ENCODE measurements at regions not wholly inside any gene's neighbourhood (a gene's known extent, or its start where the extent isn't known, plus 50 kb on each side); places are given as distances from the start of the nearest gene placed in this dataset.

DNA sequence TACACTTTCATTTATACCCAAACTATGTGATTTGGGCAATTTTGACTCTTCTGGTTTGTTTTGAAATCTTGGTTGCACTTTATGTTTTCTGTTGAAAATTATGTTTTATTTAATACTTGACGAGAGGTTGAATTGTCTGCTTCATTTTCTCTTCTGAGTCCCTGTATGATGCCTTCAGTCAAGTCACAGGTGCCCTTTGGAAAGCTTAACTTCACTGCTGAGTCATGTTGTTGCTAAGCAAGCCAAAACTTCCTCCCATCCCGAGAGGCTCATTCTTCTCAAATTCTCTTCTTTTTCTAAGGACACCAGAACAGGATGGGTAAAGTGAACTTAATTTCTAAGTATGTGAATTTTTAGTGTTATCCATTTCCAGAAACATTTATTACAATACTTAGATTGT, 455.3 kb upstream of the PTGER4 start:
- no peak overlapping the region for H3K4me3 ChIP-seq (replicated peaks in 1 of 4; ENCODE audit: control extremely low read depth in 1 of 4, insufficient read depth in 1 of 4, low read depth in 3 of 4, low read length in 4 of 4)
- no peaks in the 10 kb centered on the region for H3K36me3 ChIP-seq (ENCODE audit: control insufficient read depth, insufficient read depth, low read length)
- H3K9ac ChIP-seq (ENCODE audit: insufficient read depth, low read length): no peak overlapping the region
- no peak overlapping the region for H2AFZ ChIP-seq (ENCODE audit: low read length)
- TF ChIP-seq EZH2 (IDR thresholded peaks at IDR 0.05; ENCODE audit: low read length, missing control alignments): no peak
- no peak for TF ChIP-seq CTCF (conservative IDR thresholded peaks at IDR 0.05 in 1 of 2, IDR thresholded peaks at IDR 0.05 in 1 of 2; ENCODE audit: low read depth in 1 of 2, low read length in 2 of 2)
- H3K79me2 ChIP-seq (ENCODE audit: control insufficient read depth, insufficient read depth, low read length): no peaks in the 10 kb centered on the region
- H3K4me2 ChIP-seq (ENCODE audit: extremely low read depth, insufficient read depth, low read length): no peak overlapping the region
- no peaks in the 10 kb centered on the region for H3K9me3 ChIP-seq (ENCODE audit: control insufficient read depth, insufficient read depth, low read depth, low read length)
- no peaks in the 10 kb centered on the region for H3K27me3 ChIP-seq (ENCODE audit: control insufficient read depth, insufficient read depth, low read length)
- H3K4me1 ChIP-seq (ENCODE audit: control insufficient read depth, extremely low read depth, insufficient read depth, low read length): peaks cover 8% of the 10 kb centered on the region
- DNase-seq (ENCODE audit: low read depth in 2 of 2): peak; percentile 54 to 58
- H4K20me1 ChIP-seq (ENCODE audit: control insufficient read depth, extremely low read depth, insufficient read depth, low read length): no peaks in the 10 kb centered on the region
- peak overlapping the region; percentile 63 for H3K27ac ChIP-seq (ENCODE audit: insufficient read depth, low read length)

DNA sequence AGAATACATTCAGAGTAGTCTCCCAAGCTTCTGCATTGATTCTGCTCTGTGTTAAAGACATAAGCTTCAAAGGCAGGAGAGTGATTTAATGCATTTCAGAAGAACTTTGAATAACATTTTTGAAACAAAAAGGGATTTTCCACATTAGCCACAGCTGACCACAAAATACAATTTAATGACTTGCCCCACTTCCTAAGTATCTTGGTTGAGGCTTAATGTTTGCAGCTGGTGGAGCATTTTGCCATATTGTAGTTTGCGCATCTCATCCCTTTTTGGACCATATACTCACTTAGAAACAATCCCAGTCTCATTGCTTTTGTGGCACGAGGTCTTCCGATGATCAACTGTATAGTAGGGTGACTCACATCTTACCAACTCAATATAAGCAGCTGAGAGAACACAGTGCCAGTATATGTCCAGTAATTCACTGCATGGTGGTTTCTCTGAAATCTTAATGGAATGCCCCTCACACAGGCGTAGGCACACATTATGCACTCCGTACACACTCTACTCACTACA, 455.8 kb upstream of the PTGER4 start:
- Histone ChIP-seq H3K9ac (ENCODE audit: insufficient read depth, low read length) (no peak overlapping the region), H3K27me3 (ENCODE audit: control insufficient read depth, insufficient read depth, low read length) (no peaks in the 10 kb centered on the region), H3K79me2 (ENCODE audit: control insufficient read depth, insufficient read depth, low read length) (no peaks in the 10 kb centered on the region), H3K27ac (ENCODE audit: insufficient read depth, low read length) (peak overlapping the region; percentile 63), H4K20me1 (ENCODE audit: control insufficient read depth, extremely low read depth, insufficient read depth, low read length) (no peaks in the 10 kb centered on the region), H3K4me3 (replicated peaks in 1 of 4; ENCODE audit: control extremely low read depth in 1 of 4, insufficient read depth in 1 of 4, low read depth in 3 of 4, low read length in 4 of 4) (no peak overlapping the region), H3K9me3 (ENCODE audit: control insufficient read depth, insufficient read depth, low read depth, low read length) (no peaks in the 10 kb centered on the region), H2AFZ (ENCODE audit: low read length) (no peak overlapping the region), H3K4me1 (ENCODE audit: control insufficient read depth, extremely low read depth, insufficient read depth, low read length) (peaks cover 8% of the 10 kb centered on the region), H3K4me2 (ENCODE audit: extremely low read depth, insufficient read depth, low read length) (no peak overlapping the region), H3K36me3 (ENCODE audit: control insufficient read depth, insufficient read depth, low read length) (no peaks in the 10 kb centered on the region)
- TF ChIP-seq CTCF (conservative IDR thresholded peaks at IDR 0.05 in 1 of 2, IDR thresholded peaks at IDR 0.05 in 1 of 2; ENCODE audit: low read depth in 1 of 2, low read length in 2 of 2): no peak
- no peak for TF ChIP-seq EZH2 (IDR thresholded peaks at IDR 0.05; ENCODE audit: low read length, missing control alignments)
- DNase-seq (ENCODE audit: low read depth in 2 of 2): peak; percentile 89 to 94

DNA sequence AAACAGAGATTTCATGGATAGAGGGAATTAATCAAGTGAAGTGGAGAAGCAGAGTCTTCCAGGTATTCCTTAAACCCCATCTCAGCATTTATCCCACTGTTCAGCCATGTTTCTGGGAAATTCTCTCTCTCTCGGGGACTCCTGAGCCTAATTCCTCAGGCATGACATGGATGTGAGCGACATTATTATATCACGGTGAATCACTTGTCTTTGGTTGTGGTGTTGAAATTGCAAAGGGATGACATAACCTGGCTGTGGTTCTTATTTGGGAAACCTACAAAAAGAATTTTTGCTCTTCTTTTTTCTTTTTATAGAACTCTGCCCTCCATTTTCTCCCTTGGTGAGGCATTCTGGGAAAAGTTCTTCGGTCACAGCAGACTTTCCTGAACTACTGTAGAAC, 457.9 kb upstream of the PTGER4 start:
- H3K79me2 ChIP-seq (ENCODE audit: control insufficient read depth, insufficient read depth, low read length): no peaks in the 10 kb centered on the region
- no peak overlapping the region for H3K9ac ChIP-seq (ENCODE audit: insufficient read depth, low read length)
- H3K4me1 ChIP-seq (ENCODE audit: control insufficient read depth, extremely low read depth, insufficient read depth, low read length): peaks cover 4% of the 10 kb centered on the region
- peak overlapping the region; percentile 31 for H3K27ac ChIP-seq (ENCODE audit: insufficient read depth, low read length)
- H4K20me1 ChIP-seq (ENCODE audit: control insufficient read depth, extremely low read depth, insufficient read depth, low read length): no peaks in the 10 kb centered on the region
- H3K4me2 ChIP-seq (ENCODE audit: extremely low read depth, insufficient read depth, low read length): no peak overlapping the region
- DNase-seq (ENCODE audit: low read depth in 2 of 2): peak; percentile 47 to 90
- TF ChIP-seq CTCF (conservative IDR thresholded peaks at IDR 0.05 in 1 of 2, IDR thresholded peaks at IDR 0.05 in 1 of 2; ENCODE audit: low read depth in 1 of 2, low read length in 2 of 2) (no peak), EZH2 (IDR thresholded peaks at IDR 0.05; ENCODE audit: low read length, missing control alignments) (no peak)
- H2AFZ ChIP-seq (ENCODE audit: low read length): no peak overlapping the region
- no peak overlapping the region for H3K4me3 ChIP-seq (replicated peaks in 1 of 4; ENCODE audit: control extremely low read depth in 1 of 4, insufficient read depth in 1 of 4, low read depth in 3 of 4, low read length in 4 of 4)
- no peaks in the 10 kb centered on the region for H3K36me3 ChIP-seq (ENCODE audit: control insufficient read depth, insufficient read depth, low read length)
- no peaks in the 10 kb centered on the region for H3K9me3 ChIP-seq (ENCODE audit: control insufficient read depth, insufficient read depth, low read depth, low read length)
- H3K27me3 ChIP-seq (ENCODE audit: control insufficient read depth, insufficient read depth, low read length): no peaks in the 10 kb centered on the region

All from fibroblast of lung (primary cell).